ENCODE measurements at regions not wholly inside any gene's neighbourhood (a gene's known extent, or its start where the extent isn't known, plus 50 kb on each side); places are given as distances from the start of the nearest gene placed in this dataset.

DNA sequence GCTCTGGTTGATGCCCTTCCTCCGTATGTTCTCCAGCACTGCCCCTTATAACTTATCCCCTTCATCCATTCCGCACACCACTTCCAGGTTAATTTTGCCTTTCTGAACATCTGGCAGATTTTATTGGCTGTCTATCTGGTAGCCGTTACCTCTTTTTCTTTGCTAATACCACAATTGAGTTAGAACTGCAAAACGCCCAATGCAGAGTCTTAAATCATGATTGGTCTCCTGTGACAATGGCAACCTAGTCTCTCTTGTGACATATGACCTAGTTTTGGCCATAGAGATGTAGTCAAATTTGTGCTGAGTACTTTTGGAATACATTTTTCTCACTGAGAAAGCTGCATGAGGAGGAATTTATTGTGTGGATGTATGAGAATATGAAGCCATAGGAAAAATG lies 365.7 kb upstream of the PRR16 start:
- TF ChIP-seq POLR2AphosphoS5 (IDR thresholded peaks at IDR 0.05), result no peak
- TF ChIP-seq, protein P1, sequence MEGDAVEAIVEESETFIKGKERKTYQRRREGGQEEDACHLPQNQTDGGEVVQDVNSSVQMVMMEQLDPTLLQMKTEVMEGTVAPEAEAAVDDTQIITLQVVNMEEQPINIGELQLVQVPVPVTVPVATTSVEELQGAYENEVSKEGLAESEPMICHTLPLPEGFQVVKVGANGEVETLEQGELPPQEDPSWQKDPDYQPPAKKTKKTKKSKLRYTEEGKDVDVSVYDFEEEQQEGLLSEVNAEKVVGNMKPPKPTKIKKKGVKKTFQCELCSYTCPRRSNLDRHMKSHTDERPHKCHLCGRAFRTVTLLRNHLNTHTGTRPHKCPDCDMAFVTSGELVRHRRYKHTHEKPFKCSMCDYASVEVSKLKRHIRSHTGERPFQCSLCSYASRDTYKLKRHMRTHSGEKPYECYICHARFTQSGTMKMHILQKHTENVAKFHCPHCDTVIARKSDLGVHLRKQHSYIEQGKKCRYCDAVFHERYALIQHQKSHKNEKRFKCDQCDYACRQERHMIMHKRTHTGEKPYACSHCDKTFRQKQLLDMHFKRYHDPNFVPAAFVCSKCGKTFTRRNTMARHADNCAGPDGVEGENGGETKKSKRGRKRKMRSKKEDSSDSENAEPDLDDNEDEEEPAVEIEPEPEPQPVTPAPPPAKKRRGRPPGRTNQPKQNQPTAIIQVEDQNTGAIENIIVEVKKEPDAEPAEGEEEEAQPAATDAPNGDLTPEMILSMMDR (IDR thresholded peaks at IDR 0.05), result no peak
- no peak for TF ChIP-seq EP300 (IDR thresholded peaks at IDR 0.05)
- no peak for TF ChIP-seq POLR2A (IDR thresholded peaks at IDR 0.05)
